ENCODE measurements at regions not wholly inside any gene's neighbourhood (a gene's known extent, or its start where the extent isn't known, plus 50 kb on each side); places are given as distances from the start of the nearest gene placed in this dataset.

DNA sequence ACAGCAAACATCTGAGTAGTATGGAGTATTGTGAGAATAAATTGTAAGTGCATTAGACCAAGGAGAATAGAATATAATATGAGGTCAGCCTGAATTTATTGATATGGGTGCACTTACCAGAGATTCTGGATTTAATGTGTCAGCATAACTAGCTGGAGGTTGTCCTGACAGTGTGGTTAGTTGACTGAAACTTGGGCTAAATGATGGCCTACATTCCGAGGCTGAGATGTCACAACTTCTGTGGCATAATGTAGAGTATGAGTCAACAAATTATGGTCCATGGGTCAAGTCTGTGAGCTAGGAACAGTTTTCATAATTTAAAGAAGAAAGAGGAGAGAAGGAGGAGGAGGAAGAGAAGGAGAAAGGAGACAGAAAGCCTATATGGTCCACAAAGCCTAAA, 127.6 kb downstream of the QPCT start:
- DNase-seq (ENCODE audit: low read depth), result peak; percentile 89

DNA sequence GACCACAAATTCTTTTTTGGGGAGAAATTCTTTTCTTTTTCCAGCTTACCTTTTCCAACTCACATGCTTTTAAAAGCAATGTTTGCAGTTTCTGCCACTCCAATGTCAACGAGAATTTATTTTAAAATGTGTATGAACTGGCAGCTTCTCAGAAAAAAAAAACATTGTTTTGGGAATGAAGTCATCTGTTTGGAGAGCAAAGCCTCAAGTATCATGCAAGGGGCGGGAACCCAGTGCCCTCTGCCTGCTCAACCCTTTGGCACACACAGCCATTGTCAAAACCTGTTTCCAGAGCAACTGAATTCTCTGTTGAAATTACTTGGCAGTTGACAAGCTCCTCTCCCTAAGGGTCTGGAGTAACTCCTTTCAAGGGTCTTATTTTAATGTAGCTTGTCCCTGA, 128.5 kb downstream of the QPCT start:
- peak; percentile 63 for DNase-seq (ENCODE audit: low read depth)

DNA sequence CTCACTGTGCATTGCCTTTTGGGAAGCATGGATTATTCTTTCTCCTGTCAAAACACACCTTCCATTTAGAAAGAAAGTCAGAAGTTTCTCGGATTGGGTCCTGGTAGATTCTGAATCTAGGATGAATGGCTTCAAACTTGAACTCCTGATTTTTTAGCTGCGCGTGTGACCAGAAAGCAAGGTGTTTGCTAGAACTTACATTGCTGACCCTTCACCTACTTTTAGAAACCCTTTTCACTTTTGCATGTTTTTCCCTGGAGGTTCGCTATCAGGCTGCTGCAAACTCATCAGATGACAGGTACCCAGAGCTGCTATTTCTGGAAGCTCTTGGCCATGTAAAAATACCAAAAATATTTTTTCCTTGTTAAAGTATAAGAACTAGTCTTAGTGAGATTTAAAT, 132.0 kb downstream of the QPCT start:
- DNase-seq (ENCODE audit: low read depth), result no peak

DNA sequence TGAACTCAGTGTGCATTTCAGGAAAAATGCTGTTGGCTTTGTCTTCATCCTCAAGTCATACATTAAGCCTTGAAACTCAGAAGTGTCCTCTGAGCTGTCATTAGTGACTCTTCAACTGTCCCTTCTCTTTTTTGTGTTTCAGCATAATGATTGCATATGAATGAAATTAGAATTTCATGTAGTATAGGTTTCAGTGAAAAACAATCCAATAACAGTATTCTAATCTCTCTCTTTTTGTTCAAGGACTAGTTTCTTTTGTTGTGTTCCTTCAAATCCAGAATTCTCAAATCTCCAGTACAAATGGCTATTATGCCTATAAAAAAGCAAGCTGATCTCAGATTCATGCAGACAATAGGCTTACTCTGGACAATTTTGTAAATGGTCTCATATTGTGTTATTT, 133.5 kb downstream of the QPCT start:
- DNase-seq (ENCODE audit: low read depth), result no peak

DNA sequence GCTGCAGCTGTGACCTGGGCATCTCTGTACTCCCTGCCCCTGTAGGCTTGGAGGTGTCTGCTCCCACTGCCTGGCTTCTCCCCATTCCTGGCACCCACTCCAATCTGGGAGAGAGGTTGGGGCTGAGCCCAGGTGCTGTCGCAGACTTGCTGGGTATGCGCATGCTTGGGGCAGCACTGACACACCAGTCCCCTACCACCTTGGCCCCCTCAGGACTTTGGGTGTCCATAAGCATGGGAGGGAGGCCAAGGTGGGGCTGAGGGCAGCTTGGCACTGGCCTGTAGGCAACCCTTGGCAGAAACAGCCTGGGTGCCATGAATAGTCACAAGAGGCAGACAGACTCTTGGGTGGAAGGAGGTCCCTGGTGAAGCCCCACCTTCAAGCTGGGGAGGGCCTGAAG, 136.8 kb downstream of the QPCT start:
- no peak for DNase-seq (ENCODE audit: low read depth)

DNA sequence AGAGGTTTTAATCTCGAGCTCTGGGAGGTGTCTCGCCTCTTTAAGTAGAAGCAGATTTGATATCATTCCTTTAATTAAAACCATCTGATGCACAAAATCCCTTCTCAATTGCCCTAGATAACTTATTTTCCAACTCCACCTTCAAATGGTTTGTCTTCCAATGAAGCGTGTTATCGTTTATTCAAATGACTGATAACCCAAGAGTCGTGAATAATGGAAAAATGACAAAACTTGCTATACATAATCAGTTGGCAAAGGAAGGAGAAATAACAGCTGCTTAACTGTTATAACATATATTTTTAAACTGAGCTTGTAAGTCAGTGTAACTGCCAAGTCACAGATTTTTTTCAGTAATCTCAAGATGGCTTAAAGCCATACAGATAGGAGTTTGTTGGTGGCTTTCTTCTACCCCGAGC, 144.6 kb downstream of the QPCT start:
- DNase-seq (ENCODE audit: low read depth), result no peak

DNA sequence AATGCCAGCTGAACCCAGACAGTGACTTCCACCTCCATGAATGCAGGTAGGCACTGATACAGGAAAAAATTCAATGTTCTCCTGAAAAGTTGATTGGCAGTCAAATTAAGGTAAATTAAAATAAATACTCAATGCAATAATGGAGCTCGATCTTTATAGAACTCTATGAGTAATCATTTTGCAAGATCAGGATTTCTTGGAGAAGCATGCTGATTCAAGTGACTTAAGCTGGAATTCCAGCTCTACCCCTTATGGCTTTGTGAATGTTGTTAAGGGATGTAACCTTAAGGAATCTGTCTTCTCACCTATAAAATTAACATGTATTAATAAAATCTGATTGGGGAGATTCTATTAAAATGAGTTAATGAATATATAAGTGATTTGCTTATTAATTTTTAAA, 145.1 kb downstream of the QPCT start:
- DNase-seq (ENCODE audit: low read depth), result no peak

DNA sequence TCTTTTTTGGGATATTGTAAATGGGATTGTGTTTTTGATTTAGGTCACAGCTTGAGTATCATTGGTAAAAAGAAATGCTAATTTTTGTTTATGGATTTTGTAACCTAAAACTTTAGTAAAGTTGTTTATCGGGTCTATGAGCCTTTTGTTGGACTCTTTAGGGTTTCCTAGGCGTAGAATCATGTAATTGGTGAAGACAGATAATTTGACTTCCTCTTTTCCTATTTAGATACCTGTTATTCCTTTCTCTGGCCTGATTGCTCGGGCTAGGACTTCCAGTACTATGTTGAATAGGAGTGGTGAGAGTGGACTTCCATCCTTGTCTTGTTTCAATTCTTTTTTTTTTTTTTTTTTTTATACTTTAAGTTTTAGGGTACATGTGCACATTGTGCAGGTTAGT, 149.0 kb downstream of the QPCT start:
- no peak for DNase-seq (ENCODE audit: low read depth)

DNA sequence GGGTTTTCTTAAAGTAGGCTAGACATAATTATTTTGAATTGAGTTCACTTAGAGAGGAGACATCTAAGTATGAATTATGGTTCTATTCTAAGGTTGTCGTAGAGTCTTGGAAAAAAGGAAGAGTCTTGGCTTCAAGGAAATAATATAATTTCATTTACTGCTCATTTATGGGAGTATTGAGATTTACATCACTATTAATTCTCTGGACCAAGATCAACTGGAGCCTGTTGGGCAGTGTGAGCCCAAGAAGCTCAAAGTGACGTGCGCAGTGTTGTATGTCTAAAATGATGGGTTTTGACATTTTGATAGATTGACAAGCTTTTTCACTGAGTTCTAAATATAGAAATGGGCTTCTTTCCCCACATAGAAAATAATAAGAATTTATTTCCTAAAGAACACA, 154.7 kb downstream of the QPCT start:
- DNase-seq (ENCODE audit: low read depth), result no peak

DNA sequence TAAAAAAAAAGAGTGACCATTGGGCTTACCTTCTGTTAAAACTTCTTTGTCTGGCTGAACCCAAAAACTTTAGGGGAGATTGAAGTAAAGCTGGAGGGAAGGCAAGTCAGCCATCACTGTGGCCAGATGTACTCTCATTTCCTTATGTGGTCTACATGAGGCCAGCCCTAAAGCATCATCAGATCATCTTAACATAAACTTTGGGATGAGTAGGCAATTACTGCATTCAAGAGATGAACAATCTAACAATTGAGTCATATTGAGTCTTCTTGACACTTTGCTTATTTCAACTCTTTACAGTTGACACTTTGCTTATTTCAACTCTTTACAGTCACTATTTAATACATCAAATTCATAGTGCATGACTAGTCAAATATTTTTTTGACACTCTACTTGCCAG, 155.6 kb downstream of the QPCT start:
- DNase-seq (ENCODE audit: low read depth), result peak; percentile 45

DNA sequence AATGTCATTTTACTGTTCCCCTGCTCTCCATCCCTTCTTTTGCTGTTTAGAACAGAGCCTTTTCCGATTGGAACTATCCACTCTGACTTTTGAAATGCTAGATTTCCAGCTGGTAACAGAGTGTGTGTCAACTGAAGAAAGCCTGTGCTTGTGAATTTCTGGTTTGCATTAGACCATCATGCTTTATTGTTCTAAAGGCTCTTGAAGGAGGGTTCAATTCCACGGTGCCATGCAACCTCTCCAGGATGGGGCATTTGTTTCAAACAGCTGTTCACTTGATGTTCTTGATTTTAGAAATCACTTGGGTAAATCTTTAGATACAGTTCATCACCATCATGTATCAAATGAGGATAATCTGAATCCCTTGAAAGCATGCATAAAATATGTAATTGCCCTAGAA, 156.7 kb downstream of the QPCT start:
- DNase-seq (ENCODE audit: low read depth), result no peak

DNA sequence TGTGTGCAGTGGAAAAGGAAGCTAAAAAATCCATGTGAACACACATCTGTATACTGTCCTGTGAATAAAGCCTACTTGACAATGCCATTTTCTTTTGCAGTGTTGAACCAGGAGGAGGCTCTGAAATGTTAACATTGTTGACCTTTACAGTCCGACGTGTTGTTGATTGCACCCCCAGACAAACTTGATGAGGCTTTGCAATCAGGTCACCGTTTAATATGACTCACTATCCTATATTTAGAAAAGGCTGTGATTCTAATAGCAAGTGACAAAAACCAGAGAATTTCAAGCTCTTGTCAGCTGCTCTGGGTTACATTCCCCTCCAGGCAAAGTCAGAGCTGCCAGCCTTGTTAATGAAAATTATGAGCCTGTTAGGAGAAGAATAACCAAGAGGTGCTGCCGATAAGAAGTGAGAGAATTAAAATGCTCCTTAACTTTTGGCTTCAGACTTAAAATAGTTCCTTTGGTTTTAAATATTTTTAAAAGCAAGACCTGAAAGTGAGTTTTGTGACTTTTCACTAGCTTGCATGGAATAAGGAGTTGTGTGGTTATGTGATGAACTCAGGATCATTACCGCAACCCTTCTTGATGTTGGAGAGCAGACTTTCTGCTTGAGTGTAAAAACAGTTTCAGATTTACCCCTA, 162.1 kb downstream of the QPCT start:
- peak; percentile 29 for DNase-seq (ENCODE audit: low read depth)

DNA sequence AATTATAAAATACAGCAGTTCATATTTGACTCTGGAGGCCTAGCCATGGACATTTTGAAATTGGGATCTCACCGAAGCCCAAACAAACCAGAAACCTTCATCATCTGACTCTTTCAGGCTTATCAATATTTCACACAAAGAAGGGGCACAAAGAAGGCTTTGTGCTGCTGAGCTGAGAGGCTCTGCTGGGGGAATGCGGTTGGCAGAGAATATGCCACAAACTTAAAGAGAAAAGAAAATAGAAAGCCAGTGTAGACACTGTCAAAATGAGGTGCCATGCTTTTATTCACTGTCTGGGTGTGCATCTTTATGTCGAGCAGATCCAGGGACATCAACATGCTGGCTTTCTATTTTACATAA, 162.6 kb downstream of the QPCT start:
- DNase-seq (ENCODE audit: low read depth), result no peak

DNA sequence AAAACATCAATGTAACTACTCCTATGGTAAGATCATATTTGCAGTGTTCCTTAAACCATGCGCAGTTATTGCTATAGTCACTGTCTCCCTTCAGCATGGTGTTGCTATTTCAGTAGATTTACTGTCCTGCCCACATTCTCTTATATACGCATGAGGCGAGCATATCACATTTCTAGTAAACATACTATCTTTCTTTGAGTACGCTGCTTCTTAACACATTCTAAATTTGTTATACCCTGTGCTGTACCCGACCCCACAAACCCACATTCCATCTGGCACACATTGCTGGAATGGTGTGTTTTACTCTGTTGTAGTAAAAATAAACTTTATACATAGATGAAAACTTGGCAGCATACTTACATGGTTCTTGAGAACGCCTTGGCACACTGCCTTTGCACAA, 163.3 kb downstream of the QPCT start:
- no peak for DNase-seq (ENCODE audit: low read depth)

DNA sequence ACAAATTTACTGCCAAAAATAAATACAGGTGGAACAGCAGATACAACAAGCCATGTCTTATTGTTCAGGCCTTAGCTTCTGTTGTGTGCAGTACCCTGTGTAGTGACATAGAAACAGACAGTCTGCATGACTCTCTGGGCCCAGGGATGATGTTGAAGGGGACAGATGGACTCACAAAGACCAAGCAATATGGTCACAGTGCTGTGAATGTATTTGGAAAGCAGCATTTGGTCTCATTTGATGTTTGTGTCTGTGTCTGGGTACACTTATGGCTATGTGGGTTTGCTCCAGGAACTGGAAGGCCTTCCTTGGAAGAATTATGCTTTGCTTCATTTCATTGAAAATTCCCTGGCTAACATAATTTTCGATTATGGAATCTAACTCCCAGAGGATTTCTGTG, 158.5 kb downstream of the CDC42EP3 start:
- DNase-seq (ENCODE audit: low read depth), result no peak

DNA sequence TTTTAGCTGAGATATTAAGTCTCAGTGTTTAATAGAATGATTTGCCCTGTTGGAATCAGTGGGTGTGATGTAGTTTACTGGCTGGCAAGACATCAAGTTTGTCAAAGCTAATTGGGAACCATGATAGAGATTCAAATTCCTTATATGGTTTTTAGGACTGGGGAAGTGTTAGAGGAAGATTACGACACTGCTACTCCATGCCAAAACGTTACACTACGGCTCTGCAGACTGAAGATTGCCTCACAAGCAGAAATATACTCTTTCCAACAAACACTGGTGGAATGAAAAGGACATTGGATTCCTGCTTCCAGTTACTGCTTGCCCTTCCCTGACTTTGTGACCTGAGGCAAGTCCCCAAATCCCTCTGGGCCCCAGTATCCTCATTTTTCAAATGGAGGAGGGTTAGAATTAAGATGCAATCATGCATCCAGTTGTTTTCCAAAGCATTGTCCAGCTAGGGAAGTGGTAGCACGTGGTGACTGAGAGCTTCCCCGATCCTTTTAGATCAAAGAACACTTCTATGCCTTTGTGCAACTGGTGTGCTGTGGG, 147.6 kb downstream of the CDC42EP3 start:
- peak; percentile 85 for DNase-seq (ENCODE audit: low read depth)

DNA sequence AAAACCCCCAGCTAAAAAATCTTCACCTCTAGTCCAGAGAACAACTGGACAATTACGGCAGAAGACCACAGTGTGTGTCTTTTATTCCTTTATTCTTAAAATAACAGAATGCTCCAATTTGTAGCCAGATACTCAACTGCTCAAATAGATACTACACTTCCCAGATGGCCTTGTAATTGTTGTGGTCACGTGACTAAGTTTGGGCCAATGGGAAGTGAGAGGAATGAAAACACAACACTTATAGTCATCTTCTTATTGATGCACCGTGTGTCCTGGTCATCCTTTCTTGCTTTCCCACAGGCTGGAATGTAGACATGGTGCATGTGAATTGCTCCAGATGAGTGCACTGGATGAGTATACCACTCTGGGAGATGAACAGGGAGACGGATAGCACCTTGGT, 145.1 kb downstream of the CDC42EP3 start:
- peak; percentile 15 for DNase-seq (ENCODE audit: low read depth)

DNA sequence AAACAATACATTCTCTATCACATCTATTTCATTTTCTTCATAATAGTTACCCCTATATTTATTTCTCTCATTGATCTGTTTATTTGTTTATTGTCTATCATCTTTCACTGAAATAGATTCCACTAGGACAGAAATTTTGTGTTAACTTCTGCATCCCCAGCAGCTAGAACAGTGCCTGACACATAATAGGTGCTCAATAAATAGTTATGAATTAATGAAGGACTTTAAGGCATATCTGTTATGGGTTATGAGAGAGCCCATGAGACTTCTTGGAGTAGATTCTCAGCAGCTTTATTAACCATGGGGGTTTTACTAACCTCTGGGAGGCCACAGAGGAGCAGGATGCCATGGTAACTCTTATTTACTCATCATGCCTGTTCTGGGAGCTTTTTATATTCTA, 144.6 kb downstream of the CDC42EP3 start:
- DNase-seq (ENCODE audit: low read depth), result no peak

DNA sequence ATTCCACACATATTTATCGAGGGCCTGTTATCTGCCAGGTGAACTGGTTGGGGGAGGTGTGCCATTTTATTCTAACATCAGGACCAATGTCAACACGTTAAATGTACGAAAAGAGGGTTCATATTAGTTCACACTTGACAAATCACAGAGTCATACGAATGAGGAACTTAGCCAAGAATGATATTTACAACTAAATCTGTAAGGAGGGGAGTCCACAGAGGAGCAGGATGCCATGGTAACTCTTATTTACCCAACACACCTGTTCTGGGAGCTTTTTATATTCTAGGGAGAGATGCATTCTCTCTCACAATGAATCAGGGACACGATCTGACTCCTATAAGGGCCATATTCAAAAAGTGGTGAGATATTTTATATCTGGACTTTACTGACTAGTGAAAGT, 144.1 kb downstream of the CDC42EP3 start:
- no peak for DNase-seq (ENCODE audit: low read depth)

DNA sequence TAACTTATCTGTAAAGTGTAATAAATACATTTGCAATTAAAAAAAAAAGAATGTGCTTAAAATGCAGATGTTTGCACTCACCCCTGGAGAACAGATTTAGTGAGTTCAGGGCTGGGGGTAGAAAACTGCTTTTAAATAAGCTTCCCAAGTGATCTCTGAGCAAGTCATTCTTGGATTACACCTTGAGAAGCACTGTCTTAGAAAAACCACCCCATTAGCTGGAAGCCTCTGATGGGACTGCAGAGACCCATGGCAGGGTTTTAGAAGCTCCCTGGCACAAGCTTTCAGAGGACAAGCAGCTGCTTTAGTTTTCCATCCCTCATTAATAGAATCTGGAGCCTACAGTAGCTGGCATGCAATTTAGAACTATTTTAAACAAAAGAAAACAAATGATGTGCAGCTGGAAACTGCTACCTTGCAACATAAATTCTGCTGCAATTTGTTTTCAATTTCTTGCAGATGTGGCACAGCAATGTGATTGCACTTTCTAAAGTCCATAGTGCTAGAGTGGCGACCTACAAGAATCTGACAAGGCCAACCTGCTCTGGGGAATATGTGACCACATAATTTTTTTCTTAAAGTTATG, 141.5 kb downstream of the CDC42EP3 start:
- no peak for DNase-seq (ENCODE audit: low read depth)

DNA sequence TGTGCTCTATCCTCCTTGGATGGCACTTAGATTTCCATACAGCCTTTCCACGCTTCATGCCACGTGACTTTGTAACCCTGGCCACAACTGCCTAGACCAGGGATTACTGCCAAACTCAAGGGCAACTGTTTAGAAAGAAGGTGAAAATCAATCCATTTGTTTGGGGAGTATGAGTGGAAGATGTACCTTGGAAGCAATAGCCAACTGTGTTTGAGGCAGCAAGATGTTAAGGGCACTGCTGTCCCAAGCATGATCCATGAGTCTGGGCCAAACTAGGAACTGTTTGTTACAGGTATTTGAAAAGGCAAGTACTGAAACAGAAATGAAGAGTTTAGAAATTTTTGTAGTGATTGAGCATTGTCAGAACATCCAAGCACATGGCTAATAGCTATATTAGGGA, 138.9 kb downstream of the CDC42EP3 start:
- no peak for DNase-seq (ENCODE audit: low read depth)

DNA sequence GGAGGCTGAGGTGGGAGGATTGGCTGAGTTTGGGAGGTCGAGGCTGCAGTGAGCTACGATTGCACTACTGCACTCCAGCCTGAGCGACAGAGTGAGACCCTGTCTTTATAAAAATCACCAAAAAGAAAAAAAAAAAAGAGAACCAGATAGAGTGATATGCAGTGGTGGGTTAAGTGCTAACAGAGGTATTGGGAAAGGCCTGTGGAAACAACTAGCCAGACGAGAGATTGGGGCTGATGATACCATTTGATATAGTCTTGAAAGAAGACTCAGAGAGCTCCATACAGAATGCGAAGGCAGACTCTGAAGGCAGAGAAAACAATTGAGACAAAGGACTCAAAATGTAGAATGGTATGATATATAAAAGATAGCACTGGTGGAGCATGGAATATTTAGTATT, 134.1 kb downstream of the CDC42EP3 start:
- DNase-seq (ENCODE audit: low read depth), result no peak

DNA sequence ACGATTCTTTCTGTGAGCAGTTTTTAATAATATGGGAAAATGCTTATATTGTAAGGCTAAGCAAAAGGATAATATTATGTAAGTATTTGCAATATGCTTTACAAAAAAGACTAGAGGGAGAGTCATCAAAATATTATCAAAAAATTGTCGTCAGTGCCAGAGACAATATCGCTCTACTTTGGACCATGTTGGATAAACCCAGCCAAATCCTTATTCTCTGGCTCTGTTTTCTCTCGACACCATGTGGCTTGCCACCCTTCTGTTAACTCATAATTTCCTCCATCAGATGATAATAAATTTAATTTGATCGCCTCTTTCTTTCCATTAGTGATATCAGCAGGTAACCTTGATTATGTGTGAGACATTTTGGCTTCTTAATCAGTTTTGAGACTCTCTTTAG, 129.9 kb downstream of the CDC42EP3 start:
- no peak for DNase-seq (ENCODE audit: low read depth)

DNA sequence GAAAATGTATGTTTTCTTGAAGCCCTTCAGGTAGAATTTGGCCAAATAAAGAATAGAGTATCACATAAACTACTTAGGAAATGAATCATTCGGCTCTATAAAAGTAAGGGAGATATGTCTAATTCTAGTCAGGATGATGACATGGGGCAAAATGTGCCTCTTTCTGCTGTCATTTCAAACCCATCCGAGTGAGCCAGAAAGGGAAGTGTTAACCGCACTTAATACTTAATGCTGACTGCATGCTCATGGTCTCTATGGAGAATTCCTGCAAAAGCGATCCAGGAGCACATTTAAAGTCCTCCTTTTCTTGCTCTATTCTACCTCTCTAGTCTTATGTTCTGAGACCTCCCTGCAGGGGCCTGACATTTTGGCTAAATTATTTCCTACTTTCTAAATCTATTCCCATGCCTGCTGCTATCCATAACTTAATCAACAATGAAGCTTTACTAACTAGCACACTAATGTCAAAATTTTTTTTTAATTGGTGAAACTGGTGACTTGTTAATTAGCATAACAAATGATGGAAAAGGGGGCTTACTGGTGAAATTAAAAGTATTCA, 127.4 kb downstream of the CDC42EP3 start:
- no peak for DNase-seq (ENCODE audit: low read depth)
